Central memory CD8-positive, alpha-beta T cell (primary cell): ENCODE measurements at regions not wholly inside any gene's neighbourhood (a gene's known extent, or its start where the extent isn't known, plus 50 kb on each side); places are given as distances from the start of the nearest gene placed in this dataset.

Experiments used
- ATAC-seq: fragments of 150-1000 bp; cut with Tn5 transposase; replicated peaks from 2 replicates; pipeline ENCODE4 v1.10.0; 2022; ENCODE audit warnings: mild to moderate bottlenecking, moderate FRiP score, moderate number of reproducible peaks; ENCODE audit not compliant: poor library complexity, severe bottlenecking; ENCODE audit errors: extremely low read depth
- DNase-seq, 2 donors: peaks; one replicate each; pipeline ENCODE4 v3.0.0; 2021; ENCODE audit warnings: low spot score in 2 of 2
- H3K27ac Mint-ChIP-seq: one replicate; pipeline ENCODE4 v1.8.0; 2022; ENCODE audit warnings: low read depth, mild to moderate bottlenecking, moderate library complexity, mixed read lengths
- H3K27me3 Mint-ChIP-seq: one replicate; pipeline ENCODE4 v1.8.0; 2022; ENCODE audit warnings: mixed read lengths
- H3K36me3 Mint-ChIP-seq: one replicate; pipeline ENCODE4 v1.8.0; 2022; ENCODE audit warnings: mild to moderate bottlenecking, moderate library complexity, mixed read lengths; ENCODE audit not compliant: insufficient read depth
- H3K4me1 Mint-ChIP-seq: one replicate; pipeline ENCODE4 v1.8.0; 2022; ENCODE audit warnings: mixed read lengths
- H3K4me3 Mint-ChIP-seq: one replicate; pipeline ENCODE4 v1.8.0; 2022; ENCODE audit warnings: mild to moderate bottlenecking, moderate library complexity, mixed read lengths
- H3K9me3 Mint-ChIP-seq: one replicate; pipeline ENCODE4 v1.8.0; 2022; ENCODE audit warnings: mixed read lengths

GRCh38 chr4:18578307-18578706 lies 556.8 kb upstream of the LCORL start:
- H3K27me3 Mint-ChIP-seq: peaks cover 47% of the 10 kb centered on the region
- H3K4me1 Mint-ChIP-seq: no peaks in the 10 kb centered on the region
- no peak overlapping the region for H3K27ac Mint-ChIP-seq
- no peaks in the 10 kb centered on the region for H3K9me3 Mint-ChIP-seq
- H3K36me3 Mint-ChIP-seq: no peaks in the 10 kb centered on the region
- no peak for ATAC-seq
- no peak overlapping the region for H3K4me3 Mint-ChIP-seq
- no peak for DNase-seq

GRCh38 chr4:18572481-18572880 lies 550.9 kb upstream of the LCORL start:
- Mint-ChIP-seq H3K36me3 (no peaks in the 10 kb centered on the region), H3K4me1 (no peaks in the 10 kb centered on the region), H3K27ac (no peak overlapping the region), H3K9me3 (no peaks in the 10 kb centered on the region), H3K27me3 (peaks cover 34% of the 10 kb centered on the region), H3K4me3 (no peak overlapping the region)
- ATAC-seq (no peak), DNase-seq (no peak)

- Mint-ChIP-seq H3K27ac (no peak overlapping the region), H3K4me3 (no peak overlapping the region), H3K36me3 (no peaks in the 10 kb centered on the region), H3K9me3 (no peaks in the 10 kb centered on the region), H3K4me1 (no peaks in the 10 kb centered on the region), H3K27me3 (peaks cover 29% of the 10 kb centered on the region)
- DNase-seq: no peak
- ATAC-seq: no peak
Measured at GRCh38 chr4:18571301-18571761, 549.8 kb upstream of the LCORL start.

GRCh38 chr4:18570370-18570769 lies 548.8 kb upstream of the LCORL start:
- Mint-ChIP-seq H3K36me3 (peaks cover 1% of the 10 kb centered on the region), H3K9me3 (no peaks in the 10 kb centered on the region), H3K4me1 (no peaks in the 10 kb centered on the region), H3K27me3 (peaks cover 29% of the 10 kb centered on the region), H3K27ac (no peak overlapping the region), H3K4me3 (no peak overlapping the region)
- ATAC-seq: no peak
- no peak for DNase-seq

- DNase-seq (no peak), ATAC-seq (no peak)
- Mint-ChIP-seq H3K27ac (no peak overlapping the region), H3K4me3 (no peak overlapping the region), H3K9me3 (no peaks in the 10 kb centered on the region), H3K27me3 (peaks cover 16% of the 10 kb centered on the region), H3K36me3 (peaks cover 1% of the 10 kb centered on the region), H3K4me1 (no peaks in the 10 kb centered on the region)
Measured at GRCh38 chr4:18568600-18568999, 547.0 kb upstream of the LCORL start.

GRCh38 chr4:18566970-18567799 lies 545.6 kb upstream of the LCORL start:
- no peak for DNase-seq
- H3K36me3 Mint-ChIP-seq: peaks cover 1% of the 10 kb centered on the region
- peaks cover 22% of the 10 kb centered on the region for H3K27me3 Mint-ChIP-seq
- no peaks in the 10 kb centered on the region for H3K9me3 Mint-ChIP-seq
- H3K27ac Mint-ChIP-seq: no peak overlapping the region
- H3K4me3 Mint-ChIP-seq: no peak overlapping the region
- no peak for ATAC-seq
- H3K4me1 Mint-ChIP-seq: no peaks in the 10 kb centered on the region

- H3K27ac Mint-ChIP-seq: no peak overlapping the region
- H3K27me3 Mint-ChIP-seq: peaks cover 42% of the 10 kb centered on the region
- DNase-seq (no peak), ATAC-seq (no peak)
- H3K4me3 Mint-ChIP-seq: no peak overlapping the region
- peaks cover 6% of the 10 kb centered on the region for H3K9me3 Mint-ChIP-seq
- no peaks in the 10 kb centered on the region for H3K4me1 Mint-ChIP-seq
- no peaks in the 10 kb centered on the region for H3K36me3 Mint-ChIP-seq
Measured at GRCh38 chr4:18559492-18559891, 537.9 kb upstream of the LCORL start.

- no peak overlapping the region for H3K27ac Mint-ChIP-seq
- H3K27me3 Mint-ChIP-seq: peaks cover 28% of the 10 kb centered on the region
Measured at GRCh38 chr4:18556402-18556801, 534.8 kb upstream of the LCORL start.

GRCh38 chr4:18540349-18540748 lies 518.8 kb upstream of the LCORL start:
- ATAC-seq (no peak), DNase-seq (no peak)
- H3K4me3 Mint-ChIP-seq: no peak overlapping the region
- H3K4me1 Mint-ChIP-seq: no peaks in the 10 kb centered on the region
- H3K9me3 Mint-ChIP-seq: no peaks in the 10 kb centered on the region
- no peaks in the 10 kb centered on the region for H3K27me3 Mint-ChIP-seq
- H3K27ac Mint-ChIP-seq: no peak overlapping the region
- no peaks in the 10 kb centered on the region for H3K36me3 Mint-ChIP-seq

More at GRCh38 chr4:18556402-18556801, 534.8 kb upstream of the LCORL start:
- peaks cover 6% of the 10 kb centered on the region for H3K9me3 Mint-ChIP-seq
- no peak overlapping the region for H3K4me3 Mint-ChIP-seq
- ATAC-seq (no peak), DNase-seq (no peak)
- H3K36me3 Mint-ChIP-seq: no peaks in the 10 kb centered on the region
- no peaks in the 10 kb centered on the region for H3K4me1 Mint-ChIP-seq

- ATAC-seq (no peak), DNase-seq (no peak)
- no peak overlapping the region for H3K4me3 Mint-ChIP-seq
- no peaks in the 10 kb centered on the region for H3K36me3 Mint-ChIP-seq
- H3K9me3 Mint-ChIP-seq: no peaks in the 10 kb centered on the region
- no peak overlapping the region for H3K27ac Mint-ChIP-seq
- H3K27me3 Mint-ChIP-seq: no peaks in the 10 kb centered on the region
- H3K4me1 Mint-ChIP-seq: no peaks in the 10 kb centered on the region
Measured at GRCh38 chr4:18538121-18538520, 516.6 kb upstream of the LCORL start.

- DNase-seq: no peak
- ATAC-seq: no peak
- H3K9me3 Mint-ChIP-seq: no peaks in the 10 kb centered on the region
- H3K4me1 Mint-ChIP-seq: no peaks in the 10 kb centered on the region
- no peak overlapping the region for H3K27ac Mint-ChIP-seq
- no peaks in the 10 kb centered on the region for H3K36me3 Mint-ChIP-seq
- H3K27me3 Mint-ChIP-seq: no peaks in the 10 kb centered on the region
- H3K4me3 Mint-ChIP-seq: no peak overlapping the region
Measured at GRCh38 chr4:18536428-18536827, 514.9 kb upstream of the LCORL start.

- H3K4me3 Mint-ChIP-seq: no peak overlapping the region
Measured at GRCh38 chr4:18535948-18536347, 514.4 kb upstream of the LCORL start.

GRCh38 chr4:18533262-18533775 lies 511.8 kb upstream of the LCORL start:
- no peak for ATAC-seq
- Mint-ChIP-seq H3K9me3 (no peaks in the 10 kb centered on the region), H3K27ac (no peak overlapping the region)

More at GRCh38 chr4:18535948-18536347, 514.4 kb upstream of the LCORL start:
- Mint-ChIP-seq H3K27ac (no peak overlapping the region), H3K9me3 (no peaks in the 10 kb centered on the region), H3K36me3 (no peaks in the 10 kb centered on the region), H3K4me1 (no peaks in the 10 kb centered on the region), H3K27me3 (no peaks in the 10 kb centered on the region)
- no peak for DNase-seq
- no peak for ATAC-seq

More at GRCh38 chr4:18533262-18533775, 511.8 kb upstream of the LCORL start:
- no peaks in the 10 kb centered on the region for H3K4me1 Mint-ChIP-seq
- H3K4me3 Mint-ChIP-seq: no peak overlapping the region
- no peak for DNase-seq
- no peaks in the 10 kb centered on the region for H3K36me3 Mint-ChIP-seq
- no peaks in the 10 kb centered on the region for H3K27me3 Mint-ChIP-seq
